TTC549 (cell line): ENCODE measurements at regions not wholly inside any gene's neighbourhood (a gene's known extent, or its start where the extent isn't known, plus 50 kb on each side); places are given as distances from the start of the nearest gene placed in this dataset.

Experiments used
- FAIRE-seq: peaks from 2 replicates; lab custom pipeline; 2012; peaks lifted over from hg19 to GRCh38; lab: Jason Lieb, UNC

DNA sequence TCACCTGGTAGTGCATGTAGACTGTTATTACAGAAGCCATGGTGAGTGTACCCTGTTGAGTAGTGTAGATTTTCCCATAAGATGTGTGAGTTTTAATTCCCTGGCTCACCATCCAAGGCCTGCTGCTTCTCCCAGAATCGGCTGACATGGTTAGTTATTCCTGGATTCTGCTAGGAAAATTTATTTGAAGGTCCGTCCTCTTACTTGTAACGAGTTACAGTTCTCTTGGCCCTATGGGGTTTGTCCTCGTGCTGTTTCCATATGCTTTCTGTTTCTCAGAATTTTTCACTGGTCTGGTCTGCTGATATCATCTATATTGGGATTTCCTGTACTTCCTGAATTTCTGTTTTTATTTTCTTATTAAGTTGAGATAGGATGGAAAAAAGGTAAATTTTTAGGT lies 423.3 kb upstream of the RGS6 start:
- FAIRE-seq: no peak

DNA sequence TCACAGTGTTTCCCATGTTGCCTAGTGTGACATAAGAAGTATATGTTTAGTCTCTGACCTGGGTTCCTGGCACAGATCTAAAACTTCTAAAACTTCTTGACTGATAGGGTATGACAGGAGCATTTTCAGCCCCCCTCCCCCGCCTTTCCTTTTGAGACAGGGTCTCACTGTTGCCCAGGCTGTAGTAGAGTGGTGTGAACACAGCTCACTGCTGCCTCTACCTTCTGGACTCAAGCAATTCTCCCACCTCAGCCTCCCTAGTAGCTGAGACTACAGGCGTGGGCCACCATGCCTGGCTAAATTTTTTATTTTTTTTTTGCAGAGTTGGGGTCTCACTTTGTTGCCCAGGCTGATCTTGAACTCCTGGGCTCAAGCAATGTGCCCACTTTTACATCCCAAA lies 421.1 kb upstream of the RGS6 start:
- FAIRE-seq: no peak

DNA sequence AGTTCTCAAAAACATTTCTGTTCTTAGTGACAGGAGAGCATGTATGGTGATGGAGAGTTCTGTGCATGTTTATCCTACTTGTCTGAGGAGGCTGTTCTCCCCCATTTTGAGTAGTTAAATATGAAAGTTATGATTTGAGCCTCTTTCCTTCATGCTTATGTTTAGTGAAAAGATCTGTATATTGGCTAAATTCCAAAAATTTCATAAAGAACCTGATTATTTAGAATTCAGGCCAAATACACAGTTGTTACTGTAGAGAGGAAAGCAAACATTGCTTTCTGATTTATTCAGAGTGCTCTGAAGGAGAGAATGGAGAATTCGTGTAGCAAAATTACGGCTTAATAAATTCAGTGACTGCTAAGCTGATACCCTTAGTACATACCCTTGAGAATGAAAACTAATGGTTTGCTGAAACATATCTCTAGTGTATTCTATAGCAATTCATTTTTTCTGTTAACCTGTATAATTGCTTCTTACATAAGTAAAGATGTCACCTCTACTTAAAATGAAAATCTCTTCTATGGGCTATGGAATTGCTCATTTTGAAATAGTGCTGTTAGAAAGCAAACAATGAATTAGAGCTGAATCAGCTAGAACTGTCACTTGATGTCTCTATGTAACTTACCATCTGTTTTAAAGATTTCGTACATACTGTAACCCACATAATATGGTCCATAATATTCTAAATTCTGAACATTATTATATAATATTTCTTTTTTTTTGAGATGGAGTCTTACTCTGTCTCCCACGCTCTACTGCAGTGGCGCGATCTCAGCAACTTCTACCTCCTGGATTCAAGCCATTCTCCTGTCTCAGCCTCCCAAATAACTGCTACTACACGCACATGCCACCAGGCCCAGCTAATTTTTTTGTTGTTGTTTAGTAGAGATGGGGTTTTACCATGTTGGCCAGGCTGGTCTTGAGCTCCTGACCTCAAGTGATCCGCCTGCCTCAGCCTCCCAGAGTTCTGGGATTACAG lies 417.0 kb upstream of the RGS6 start:
- no peak for FAIRE-seq

GRCh38 chr14:71521238-71522135 lies 410.7 kb upstream of the RGS6 start:
- FAIRE-seq: no peak

DNA sequence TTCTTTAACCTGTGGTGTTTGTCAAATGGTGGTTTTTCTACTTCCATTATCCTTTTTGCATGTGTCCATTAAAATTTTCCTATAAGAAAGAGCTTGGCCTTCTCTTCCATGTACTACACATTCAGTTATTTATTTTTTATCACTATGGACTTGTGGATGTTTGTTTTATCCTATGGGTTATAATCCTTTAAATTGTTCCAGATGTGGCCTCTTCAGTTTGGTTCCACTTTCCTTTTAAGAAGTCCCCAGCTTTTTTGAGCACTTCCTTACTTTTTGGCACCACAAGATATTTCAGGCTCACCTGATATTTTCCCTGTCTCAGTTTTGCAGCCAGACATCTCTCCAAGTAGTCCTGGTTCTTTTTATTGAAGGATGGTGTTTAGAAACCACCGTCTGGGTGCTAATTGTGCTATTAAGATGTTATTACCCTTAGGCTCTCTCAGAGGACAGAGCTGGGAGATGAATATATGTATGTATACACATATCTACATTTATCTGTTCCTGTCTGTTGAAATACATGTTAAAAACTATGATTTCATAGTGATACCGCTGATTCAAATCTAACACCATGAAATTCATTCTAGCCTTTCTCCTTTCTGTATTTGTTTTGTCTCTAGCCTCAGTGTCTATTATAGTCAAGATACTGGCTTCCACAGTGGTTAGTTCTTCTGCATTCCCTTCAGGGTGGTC lies 408.5 kb upstream of the RGS6 start:
- no peak for FAIRE-seq

GRCh38 chr14:71524320-71524982 lies 407.8 kb upstream of the RGS6 start:
- FAIRE-seq: no peak

DNA sequence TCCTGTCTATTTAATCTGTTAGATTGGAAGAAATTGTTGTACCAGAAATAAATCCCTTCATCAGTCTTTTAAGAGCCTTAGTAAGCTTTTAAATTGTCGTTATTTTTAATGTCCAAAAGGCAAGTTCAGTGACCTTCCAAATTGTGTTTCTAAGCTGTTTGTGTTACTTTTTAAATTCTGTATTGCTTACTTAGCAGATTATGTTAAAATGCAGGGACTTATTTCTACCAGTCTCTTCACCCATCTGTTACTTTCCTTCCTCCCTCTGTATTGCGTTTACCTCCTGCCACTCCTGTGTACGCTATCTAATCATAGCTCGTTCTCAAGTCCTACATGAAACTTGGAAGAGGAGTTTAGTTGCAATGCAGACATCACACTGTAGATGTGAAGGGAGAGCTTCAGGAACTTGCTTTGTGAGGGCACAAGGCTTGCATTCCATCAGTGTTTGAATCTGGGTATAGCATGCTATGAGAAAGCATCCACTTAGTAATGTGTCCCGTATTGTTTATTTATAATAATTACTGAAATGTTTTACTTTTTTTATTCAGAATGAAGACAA lies 406.5 kb upstream of the RGS6 start:
- no peak for FAIRE-seq

- FAIRE-seq: no peak
Measured at GRCh38 chr14:71526388-71526787, 405.8 kb upstream of the RGS6 start.

DNA sequence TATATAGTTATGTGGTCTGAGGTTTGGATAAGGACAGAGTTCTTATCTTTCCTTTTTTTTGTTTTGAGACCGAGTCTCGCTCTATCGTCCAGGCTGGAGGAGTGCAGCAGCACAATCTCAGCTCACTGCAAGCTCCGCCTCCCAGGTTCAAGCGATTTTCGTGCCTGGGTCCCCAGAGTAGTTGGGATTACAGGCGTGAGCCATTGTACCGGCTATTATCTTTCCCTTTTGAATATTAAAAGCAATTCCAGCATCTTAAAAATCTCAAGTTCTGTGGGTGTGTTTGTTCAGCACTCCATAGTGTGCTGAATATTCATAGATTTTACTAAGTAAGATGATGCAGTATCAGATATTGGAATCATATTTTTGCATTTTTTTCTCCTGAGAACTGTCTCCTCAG lies 404.4 kb upstream of the RGS6 start:
- FAIRE-seq: no peak

GRCh38 chr14:71529848-71530247 lies 402.4 kb upstream of the RGS6 start:
- no peak for FAIRE-seq

DNA sequence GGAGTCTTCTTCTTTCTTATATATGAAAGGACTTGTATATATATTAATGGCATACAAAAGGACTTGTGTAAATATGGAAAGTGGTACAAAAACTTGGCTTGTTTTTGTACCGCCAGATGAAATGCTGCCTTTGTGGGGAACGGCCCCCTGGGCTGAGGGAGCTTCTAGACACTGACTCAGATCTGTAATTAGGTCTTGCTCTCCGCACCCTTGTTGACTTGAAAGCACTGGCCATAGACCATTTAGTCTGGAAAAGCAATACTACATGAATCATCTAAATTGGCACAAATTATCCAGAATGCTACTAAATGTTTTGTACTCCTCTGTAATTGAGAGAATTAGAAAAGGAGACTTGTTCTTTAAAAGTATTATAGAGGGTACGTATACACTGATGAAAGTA lies 399.9 kb upstream of the RGS6 start:
- no peak for FAIRE-seq

DNA sequence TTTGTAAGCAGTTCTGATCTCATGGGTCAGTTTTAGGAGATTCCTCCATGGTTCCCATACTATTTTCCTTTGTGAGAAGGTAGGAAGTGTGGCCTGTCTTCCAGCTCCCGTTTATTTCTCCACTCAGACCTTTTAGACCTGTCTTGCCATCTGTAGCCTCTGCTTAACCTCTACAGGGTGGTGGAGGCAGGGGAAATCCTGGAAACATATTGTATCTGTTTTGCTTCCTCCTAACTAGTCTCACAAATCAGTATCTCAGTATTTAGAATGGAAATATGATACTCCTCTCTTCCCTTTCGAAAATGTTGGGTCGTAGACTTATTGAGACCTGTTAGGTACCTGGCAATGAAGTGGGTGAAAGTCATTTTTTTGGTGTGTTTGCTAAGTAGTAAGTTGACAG lies 399.4 kb upstream of the RGS6 start:
- no peak for FAIRE-seq

DNA sequence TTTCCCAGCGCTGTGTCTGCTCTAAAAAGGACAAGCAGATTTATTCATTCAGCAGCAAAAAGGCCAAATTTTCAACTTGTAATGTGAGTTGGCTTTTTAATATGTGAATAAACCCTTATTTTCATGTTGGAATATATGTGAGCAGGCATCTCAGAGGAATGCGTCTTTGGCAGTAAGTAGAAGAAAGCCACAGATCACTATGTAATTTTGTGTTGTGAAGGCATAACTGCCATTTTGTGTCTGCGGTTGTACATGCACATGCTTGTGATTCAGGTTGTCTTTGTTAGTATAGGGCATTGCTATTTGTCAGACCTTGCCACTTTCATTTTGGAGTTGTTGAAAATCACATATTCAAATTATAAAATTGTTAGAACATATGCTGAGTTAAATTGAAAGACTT lies 398.8 kb upstream of the RGS6 start:
- FAIRE-seq: no peak

GRCh38 chr14:71533800-71534199 lies 398.4 kb upstream of the RGS6 start:
- FAIRE-seq: no peak

DNA sequence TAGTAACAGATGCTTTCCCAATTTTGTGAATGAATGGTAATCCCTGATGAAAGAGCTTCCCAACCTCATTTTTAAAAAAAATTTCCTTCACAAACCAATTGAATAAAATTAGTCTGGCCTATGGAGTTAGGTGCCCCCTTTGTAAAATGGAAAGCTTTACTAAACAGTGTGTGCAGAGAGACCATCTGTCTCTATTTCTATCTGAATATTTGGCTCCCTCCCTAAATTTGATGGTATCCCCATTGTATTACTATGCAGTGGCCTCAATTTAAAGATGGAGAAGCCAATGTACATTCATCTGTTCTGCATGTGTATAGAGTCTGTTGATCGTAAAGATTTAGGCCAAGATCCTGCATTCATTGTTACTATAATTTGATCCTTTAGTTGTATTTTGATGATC lies 397.7 kb upstream of the RGS6 start:
- no peak for FAIRE-seq

- FAIRE-seq: no peak
Measured at GRCh38 chr14:71536015-71536740, 396.1 kb upstream of the RGS6 start.

GRCh38 chr14:71536927-71537772 lies 395.1 kb upstream of the RGS6 start:
- no peak for FAIRE-seq

DNA sequence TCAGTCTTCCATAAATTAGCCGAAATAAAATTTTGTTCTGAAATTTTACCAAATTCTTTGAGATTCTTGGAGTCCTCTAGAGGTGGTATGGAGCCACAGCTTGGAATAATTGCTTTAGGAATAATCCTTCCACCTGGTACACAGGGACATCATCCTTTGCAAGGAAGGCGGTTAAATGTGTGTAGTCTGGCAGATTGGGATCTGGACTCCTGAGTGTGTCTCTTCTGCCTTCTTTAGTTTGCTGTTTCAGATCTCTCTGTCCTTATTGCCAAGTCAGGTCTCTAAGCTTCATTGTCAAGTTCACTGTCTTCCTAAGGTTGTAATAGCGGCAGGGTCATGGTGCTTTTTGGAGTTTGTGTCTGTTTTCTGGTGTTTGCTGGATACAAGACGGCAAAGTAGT lies 393.9 kb upstream of the RGS6 start:
- FAIRE-seq: no peak

- FAIRE-seq: no peak
Measured at GRCh38 chr14:71538938-71539649, 393.1 kb upstream of the RGS6 start.
